ENCODE measurements at regions not wholly inside any gene's neighbourhood (a gene's known extent, or its start where the extent isn't known, plus 50 kb on each side); places are given as distances from the start of the nearest gene placed in this dataset.
"Not testable (repeated sequence)": the region's sequence is repeated elsewhere in the genome, so short reads cannot be mapped to it uniquely, and the experiment has no call there.

DNA sequence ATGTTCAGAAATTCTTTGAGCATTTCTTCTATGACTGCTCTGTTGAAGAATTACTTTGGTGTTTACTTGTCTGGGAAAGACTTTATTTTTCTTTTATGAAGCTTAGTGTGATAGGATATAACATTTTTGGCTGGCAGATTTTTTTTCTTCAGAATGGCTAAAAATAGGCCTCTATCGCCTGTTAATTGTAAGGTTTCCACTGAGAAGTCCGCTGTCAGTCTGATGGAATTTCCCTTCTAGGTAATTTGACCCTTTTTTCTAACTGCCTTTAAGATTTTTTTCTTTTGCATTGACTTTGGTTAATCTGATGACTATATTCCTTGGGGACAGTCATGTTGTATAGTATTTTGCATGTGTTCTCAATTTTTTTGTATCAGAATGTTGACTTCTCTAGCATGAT lies 590.7 kb downstream of the ADCYAP1 start:
- DNase-seq, result no peak

DNA sequence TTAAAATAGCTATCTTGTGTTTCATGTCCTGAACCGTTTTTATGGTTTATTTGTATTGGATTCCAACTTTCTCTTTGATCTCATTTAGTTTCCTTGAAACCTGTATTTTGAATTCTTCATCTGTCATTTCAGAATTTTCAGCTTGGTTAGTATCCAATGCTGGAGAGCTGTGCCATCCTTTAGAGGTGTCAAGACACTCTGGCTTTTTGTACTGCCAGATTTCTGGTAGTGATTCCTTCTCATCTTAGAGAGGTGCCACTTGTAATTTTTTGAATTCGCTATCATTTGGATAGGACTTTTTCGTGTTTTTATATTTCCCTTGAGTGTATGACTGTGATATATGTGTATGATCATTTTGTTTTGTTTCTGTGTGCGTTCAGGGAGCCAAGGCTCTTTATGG lies 591.4 kb downstream of the ADCYAP1 start:
- no peak for DNase-seq

DNA sequence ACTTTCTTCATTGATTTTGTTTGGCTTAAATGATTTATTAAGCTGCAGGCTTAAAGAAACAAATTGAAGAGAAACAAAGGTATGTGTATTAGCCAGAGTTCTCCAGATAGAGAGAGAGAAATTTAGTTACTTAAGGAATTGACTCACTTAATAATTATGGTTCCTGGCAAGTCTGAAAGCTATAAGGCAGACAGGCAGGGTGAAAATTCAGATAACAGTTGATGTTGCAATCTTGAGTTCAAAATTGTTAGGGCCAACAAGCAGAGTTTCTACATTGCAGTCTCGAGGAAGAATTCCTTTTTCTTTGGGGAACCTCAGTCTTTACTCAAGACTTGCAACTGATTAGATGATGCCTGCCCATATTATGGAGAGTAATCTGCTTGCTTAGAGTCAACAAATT lies 593.5 kb downstream of the ADCYAP1 start:
- DNase-seq, result no peak

DNA sequence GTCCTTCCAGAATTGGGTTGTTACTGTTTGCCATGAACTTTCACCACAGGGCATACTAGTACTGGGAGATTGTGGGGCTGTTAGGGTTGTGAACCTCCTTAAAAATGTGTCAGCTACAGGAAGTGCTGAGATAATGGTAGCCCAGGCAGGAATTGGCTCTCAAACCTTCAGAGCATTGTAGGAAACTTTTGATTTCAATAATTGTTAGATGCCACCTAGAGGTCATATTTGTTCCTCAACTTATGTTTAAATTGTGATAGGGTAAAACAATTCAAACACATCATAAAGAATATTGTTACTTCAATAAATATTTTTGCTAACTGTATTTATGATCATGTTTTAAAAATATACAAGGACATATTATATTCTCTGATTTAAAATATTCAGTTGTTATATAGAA lies 594.6 kb downstream of the ADCYAP1 start:
- DNase-seq, result no peak

DNA sequence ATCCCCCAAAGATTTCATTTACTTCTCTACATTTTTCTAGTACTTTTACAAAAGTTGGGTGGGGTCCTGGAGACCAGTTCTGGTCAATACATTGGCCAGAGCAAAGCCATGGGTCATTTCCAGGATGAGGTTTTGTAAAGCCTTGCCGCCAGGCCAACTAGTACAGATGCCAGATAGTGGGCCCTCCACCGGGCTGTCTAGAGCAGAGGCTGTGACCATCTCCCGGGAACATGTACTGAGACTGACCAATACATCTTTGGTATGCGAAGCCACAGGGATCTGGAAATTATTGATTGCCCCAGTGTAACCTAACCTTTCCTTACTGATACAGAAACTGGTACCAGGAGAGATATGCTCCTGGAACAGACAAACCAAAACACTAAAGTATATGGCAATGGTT lies 599.2 kb downstream of the ADCYAP1 start:
- DNase-seq, result no peak

DNA sequence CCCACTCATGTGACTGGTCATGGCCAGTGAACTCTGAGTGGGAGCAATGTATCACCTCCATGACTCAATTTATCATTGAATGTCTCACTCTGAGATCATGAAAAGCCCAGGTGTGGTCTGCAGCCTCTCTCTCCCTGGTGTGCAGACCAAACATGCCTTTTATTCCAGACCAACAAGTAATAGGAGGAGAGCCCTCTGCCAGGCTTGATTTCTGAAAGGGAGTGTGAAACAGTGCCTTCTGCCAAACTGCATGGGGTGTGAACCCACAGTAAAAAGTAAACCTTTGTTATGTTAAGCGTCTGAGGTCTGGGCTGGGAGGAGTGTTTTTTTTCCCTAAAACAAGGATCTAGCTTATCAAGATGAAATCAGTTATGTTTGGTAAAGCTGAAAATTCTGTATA lies 601.2 kb downstream of the ADCYAP1 start:
- no peak for DNase-seq

DNA sequence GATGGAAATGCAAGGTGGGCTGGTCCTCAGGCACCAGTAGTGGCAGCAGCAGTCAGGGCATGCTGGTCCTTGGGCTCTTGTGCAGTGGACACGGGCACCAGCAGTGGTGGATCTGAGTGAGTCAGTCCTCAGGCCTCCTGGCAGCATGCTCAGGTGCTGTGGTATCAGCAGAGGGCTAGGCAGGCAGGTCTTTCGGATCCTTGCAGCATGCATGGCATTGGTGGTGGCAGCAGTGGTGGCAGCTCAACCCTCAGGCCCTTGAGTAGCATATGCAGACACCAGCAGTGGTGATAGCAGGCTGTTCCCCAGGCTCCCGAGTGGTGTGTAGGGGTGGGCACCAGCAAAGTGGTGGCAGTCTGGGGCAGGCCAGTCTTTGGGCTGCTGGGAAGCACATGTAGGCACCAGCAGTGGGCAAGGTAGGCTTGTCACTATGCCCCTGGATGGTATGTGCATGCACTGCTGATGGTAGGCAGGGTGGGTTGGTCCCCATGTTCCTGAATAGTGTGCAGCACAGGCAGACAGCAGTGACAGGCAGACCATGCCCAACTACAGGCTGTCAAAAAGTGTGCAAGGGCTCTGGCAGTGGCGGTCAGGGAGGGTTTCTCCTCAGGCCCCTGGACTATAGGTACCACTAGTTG lies 606.0 kb downstream of the ADCYAP1 start:
- DNase-seq, result no peak

DNA sequence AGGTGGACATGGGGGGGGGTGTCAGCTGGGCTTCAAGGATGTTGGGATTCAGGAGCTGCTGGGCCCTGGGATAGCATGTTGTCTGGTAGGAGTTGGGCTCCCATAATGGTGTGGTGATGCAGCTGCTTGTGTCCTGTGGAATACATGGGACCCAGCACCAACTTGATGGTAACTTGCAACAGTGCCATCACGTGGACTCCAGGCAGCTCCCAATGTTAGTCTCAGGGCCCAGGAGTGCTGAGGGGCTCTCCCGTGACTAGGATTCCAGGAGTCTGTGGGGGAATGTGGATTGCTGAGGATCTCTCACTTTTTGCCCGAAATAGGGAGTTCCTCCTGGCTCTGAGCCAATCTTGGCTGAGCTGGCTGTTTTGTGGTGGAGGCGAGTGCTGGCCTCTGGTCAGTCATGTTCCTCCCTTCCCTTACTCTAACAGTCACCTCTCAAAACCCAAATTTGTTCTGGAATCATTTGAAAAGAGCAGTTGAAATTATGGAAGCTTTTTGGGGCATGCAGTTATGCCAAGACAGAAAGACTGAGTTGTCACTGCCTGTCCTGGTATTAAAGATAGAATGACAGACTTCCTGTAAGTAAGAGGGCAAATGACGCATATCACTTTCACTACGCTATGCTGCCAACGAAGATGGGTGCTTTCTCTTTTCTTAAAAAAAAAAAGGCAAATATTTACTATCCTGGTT lies 607.1 kb downstream of the ADCYAP1 start:
- no peak for DNase-seq

DNA sequence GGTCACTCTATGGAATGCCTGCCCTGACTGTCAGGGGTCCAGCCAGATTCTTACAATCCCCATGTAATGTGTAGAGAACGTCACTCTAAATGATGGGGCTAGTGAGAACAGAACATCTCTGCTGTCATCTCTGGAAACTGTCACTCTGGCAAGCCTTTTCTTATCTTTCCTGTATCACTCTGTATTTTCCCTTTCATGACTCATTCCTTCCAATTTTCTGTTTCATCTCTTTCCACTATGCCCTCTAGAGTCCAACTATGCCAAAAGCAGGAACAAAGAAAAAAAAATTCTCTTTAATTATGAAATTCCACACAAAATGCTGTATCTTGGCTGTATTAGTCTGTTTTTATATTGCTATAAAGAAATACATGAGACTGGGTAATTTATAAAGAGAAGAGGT lies 608.8 kb downstream of the ADCYAP1 start:
- DNase-seq, result no peak

DNA sequence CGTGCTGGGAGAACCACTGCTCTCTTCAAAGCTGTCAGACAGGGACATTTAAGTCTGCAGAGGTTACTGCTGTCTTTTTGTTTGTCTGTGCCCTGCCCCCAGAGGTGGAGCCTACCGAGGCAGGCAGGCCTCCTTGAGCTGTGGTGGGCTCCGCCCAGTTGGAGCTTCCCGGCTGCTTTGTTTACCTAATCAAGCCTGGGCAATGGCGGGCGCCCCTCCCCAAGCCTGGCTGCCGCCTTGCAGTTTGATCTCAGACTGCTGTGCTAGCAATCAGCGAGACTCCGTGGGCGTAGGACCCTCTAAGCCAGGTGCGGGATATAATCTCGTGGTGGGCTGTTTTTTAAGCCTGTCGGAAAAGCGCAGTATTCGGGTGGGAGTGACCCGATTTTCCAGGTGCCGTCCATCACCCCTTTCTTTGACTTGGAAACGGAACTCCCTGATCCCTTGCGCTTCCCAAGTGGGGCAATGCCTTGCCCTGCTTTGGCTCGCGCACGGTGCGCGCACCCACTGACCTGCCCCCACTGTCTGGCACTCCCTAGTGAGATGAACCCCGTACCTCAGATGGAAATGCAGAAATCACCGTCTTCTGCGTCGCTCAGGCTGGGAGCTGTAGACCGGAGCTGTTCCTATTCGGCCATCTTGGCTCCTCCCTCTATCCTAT lies 617.0 kb downstream of the ADCYAP1 start:
- not testable (repeated sequence) for DNase-seq

DNA sequence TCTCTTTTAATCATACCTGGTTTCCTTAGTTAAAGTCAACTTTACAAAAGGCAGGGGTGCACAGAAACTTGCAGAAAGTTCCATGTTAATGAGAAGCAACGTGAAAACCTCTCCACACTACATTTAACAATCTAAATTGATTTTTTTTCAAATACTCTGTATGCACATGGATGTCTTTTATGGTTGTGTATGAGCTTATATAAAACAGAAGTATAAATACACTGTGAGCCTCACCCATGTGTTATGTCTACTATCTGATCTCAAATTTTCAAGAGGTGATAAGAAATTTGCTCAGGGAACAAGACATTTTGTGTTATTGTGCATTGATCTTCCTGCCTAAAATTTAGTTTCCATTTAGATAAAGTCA lies 617.6 kb downstream of the ADCYAP1 start:
- DNase-seq, result no peak

DNA sequence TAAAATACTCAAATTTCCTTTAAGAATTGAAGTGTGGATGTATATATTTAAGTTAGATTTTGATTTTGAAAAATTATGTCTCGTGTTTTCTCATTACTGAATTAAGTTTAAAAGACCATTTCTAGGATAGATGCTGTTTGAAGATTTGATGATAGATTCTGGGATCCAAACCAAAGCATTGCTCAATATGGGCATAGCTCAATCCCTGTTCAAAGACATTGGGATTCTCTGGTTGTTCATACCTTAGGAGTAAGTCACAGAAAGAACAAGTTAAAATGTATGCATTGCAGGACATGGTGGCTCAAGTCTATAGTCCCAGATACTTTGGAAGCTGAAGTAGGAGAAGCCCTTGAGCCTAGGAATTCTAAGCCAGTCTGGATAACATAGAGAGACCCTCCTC lies 622.3 kb downstream of the ADCYAP1 start:
- no peak for DNase-seq

DNA sequence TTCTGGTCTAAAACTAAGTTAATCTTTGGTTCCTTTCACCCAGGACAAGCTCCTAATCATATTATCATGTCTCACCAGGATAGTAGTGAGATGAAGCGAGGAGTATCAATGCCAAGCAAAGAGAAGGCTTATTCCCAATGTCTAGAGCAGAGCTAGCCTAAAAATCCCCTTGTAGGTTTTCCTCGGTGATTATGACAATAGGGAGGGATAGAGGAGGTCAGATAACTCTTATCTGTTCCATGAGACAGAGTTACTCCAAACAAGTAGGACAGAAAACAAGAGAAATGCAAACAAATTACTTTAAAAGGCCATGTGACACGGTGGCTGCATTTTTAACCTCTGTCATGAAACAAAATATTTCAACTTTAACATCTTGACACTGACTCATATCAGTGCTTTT lies 623.1 kb downstream of the ADCYAP1 start:
- DNase-seq, result no peak

DNA sequence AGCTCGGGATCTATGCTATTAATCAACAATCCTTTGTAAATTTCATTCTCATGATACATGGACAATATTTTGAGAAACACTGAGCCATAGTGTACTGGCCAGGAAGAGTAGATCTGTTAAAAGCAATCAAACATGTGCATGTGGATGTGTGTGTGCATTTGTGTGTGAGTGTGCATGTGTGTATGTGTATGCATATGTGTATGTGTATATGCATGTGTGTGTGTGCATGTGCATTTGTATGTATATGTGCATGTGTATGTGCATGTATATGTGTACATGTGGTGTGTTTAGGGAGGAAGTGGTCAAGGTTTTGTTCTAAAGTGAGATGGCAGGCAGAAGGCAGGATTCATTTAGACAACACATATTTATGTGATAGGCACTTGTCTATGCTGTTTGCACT lies 623.8 kb downstream of the ADCYAP1 start:
- DNase-seq, result no peak

DNA sequence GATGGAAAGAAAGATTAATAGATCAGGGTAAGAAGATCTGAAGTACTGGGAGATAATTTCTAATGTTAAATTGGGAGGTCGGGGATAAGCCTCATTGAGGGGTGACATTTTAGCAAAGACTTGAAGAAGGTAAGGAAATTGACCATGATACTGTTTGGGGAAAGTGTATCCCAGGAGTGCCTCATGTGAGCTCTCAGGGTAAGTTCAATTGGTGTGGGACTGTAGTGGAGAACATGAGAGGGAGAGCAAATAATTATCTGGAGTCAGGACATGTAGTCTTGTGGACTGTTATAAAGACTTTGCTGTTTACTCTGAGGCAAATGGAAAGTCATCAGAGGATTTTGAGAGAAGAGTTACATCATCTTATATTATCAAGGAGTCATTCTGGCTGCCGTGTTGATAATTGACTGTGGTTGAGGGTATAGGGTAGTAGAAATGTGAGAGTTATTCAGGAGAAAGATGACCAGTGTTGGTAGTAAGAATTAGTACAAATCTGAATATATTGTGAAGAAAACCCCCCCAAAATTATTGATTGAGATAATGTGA lies 624.4 kb downstream of the ADCYAP1 start:
- no peak for DNase-seq

DNA sequence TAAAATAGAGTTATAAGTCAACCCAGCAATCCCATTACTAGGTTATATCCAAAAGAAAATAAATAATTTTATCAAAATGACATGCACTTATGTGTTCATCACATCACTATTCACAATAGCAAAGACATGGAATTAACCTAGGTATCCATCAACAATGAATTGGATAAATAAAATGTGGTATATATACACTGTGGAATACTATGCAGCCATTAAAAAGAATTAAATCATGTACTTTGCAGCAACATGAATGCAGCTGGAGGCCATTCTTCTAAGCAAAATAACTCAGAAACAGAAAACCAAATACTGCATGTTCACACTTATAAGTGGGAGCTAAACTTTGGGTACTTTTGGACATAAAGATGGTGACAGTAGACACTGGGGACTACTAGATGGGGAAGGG lies 626.0 kb downstream of the ADCYAP1 start:
- no peak for DNase-seq

DNA sequence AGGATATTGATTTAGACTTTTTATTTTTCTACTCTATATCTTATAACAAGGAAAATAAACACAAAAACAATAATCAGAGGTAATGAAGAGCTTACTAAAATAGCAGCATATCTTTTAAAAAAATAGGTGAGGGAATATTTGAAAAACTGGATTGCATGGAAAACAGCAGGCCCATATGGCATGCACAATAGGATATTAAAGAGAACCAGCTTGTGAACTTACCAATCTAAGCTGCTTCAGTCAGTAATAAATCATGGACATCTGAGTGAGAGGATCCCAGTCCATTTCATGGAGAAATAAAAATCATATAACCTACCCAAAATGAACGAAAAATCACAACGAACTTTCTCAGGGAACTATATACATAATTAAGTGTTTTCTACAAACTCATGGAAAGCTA lies 634.6 kb downstream of the ADCYAP1 start:
- DNase-seq, result peak in 1 of 14 donors; percentile 53

DNA sequence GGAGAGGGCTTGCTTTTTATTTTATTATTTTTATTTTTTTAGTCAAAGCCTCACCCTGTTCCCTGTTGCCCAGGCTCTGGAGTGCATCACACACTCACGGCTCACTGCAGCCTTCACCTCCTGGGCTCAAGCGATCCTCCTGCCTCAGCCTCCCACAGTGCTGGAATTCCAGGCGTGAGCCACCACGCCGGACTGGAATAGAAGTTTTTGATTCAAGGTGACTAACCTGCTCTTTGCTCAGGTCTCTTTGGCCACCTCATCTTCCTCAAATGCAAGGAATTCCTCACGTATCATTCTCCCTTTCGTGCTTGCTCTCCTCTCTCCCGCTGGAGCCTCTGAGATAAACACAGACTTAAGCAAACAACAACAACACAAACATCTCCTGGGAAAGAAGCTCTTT lies 636.8 kb downstream of the ADCYAP1 start:
- no peak for DNase-seq

DNA sequence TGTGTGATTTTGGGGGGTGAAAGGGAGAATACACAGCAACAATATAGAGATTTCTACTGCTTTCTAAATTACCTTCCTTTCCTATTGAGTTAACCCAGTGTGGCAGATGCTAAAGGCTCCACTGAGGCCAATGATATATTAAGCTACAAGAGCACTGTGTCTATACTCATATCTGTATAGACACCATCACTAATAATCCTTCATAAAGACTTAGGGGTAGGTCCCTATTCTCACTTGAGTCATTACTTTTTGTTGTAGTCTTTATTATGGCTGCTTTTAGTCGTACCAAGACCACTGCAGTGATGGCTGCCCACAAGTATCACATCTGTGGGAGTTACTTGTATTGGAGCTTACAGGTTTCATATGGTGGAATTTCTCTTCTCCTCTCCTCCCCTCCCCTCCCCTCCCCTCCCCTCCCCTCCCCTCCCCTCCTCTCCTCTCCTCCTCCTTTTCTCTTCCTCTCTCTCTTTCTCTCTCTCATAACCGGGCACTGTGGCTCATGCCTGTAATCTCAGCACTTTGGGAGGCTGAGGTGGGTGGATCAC lies 637.6 kb downstream of the ADCYAP1 start:
- no peak for DNase-seq

DNA sequence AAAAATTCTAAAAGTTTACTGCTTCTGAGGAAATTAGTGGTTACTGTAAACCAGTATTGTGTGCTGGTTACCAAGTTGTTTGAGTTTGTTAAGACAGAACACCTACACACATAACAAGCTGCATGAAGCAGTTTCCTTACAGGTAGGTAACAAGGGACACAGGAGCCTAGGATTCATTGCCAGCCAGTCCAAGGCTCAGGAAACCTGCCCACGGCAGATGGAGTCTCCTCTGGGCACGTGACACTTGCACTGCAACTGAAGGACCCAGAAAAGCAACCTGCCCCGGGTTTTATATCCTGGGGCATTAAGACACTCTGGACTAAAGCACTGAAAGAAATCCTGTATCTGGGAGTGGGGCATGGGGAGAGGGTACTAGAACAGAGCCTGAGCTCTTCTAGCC lies 639.3 kb downstream of the ADCYAP1 start:
- peak in 1 of 14 donors; percentile 15 for DNase-seq

DNA sequence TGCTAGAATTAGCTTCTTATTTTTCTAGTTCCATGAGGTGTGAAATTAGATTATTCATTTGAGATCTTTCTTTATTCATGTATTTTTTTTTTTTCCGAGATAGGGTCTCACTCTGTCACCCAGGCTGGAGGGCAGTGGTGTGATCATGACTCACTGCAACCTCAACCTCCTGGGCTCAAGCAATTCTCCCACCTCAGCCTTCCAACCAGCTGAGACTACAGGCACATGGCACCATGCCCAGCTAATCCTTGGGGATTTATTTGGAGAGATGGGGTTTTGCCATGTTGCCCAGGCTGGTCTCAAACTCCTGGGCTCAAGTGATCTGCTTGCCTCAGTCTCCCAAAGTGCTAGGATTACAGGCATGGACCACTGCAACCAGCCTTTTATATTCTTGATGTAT lies 653.0 kb downstream of the ADCYAP1 start:
- DNase-seq, result not testable (repeated sequence)

DNA sequence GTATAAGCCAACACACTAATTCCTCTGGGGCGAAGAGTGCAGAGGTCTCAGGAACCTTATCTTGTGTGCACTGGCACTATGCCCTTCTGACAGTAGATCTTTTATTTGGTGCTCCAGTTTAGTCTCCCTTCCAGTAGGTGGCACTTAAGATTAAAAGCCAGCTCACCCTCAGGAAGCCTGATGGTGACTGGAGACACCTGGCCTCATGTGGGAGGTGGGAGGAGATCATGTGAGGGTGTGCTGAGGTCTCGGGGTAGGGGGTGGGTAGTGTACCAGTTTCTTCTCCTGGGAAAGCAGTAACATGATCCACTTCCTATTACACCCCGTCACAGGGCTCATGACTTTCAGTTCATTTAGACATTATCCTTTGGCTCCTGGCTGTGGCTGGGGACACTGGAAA lies 654.9 kb downstream of the ADCYAP1 start:
- DNase-seq, result no peak

DNA sequence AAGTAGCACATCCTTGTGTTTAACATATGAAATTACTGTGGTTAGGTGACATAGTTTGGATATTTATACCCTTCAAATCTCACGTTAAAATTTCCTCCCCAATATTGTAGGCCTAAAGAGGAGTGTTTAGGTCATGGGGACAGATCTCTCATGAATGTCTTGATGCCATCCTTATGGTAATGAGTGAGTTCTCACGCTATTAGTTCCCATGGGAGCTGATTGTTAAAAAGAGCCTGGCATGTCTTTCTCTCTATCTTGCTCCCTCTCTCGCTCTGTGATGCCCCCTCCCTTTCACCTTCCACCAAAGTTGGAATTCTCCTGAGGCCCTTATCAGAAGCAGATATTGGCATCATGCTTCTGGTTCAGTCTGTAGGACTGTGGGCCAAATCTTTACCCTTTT lies 660.1 kb downstream of the ADCYAP1 start:
- DNase-seq, result no peak

DNA sequence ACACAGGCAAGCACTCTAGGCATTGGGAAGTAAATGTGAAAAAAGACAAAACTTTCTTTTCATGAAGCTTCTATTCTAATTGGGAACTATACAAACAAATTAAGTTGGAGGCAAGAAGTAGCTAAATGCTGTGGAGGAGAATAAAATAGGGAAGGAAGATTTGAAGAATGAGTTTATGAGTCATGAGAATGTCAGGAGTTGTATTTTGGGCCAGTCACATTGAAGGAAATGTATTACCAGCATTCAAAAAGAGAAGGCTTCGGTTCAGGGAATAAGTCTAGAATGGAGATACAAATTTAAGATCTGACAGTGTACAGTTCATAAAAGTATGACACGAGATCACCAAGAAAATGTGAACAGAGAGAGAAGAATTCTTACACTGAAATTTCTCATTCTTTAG lies 666.5 kb downstream of the ADCYAP1 start:
- DNase-seq, result no peak

Measured in C1 segment of cervical spinal cord (tissue), 14 donors.